Adrenal gland (tissue), 5 donors: ENCODE measurements at regions not wholly inside any gene's neighbourhood (a gene's known extent, or its start where the extent isn't known, plus 50 kb on each side); places are given as distances from the start of the nearest gene placed in this dataset.

Source experiments
- CTCF ChIP-seq, 6 experiments: fragments of 450-650 bp in 4 of 6; fragments of 200-600 bp in 2 of 6; sonication (generic) in 1 of 6; IDR thresholded peaks; 1 replicate in 5 of 6; 2 replicates in 1 of 6; pipeline versions ENCODE4 v1.5.1 to v1.8.0; 2016 to 2021; ENCODE audit warnings: antibody characterized with exemption in 6 of 6, mild to moderate bottlenecking in 2 of 6, moderate library complexity in 1 of 6
- POLR2A ChIP-seq, 2 donors: fragments of 450-650 bp; IDR thresholded peaks; one replicate each; pipeline ENCODE4 v1.6.1; 2017; ENCODE audit warnings: antibody characterized with exemption in 2 of 2, mild to moderate bottlenecking in 2 of 2, moderate library complexity in 1 of 2
- donor health status: DM: no; HTN: no; CAD: no.

GRCh38 chr4:3345384-3345783 lies 52.6 kb downstream of the RGS12 start:
- no peak for TF ChIP-seq CTCF (IDR thresholded peaks at IDR 0.05)
- TF ChIP-seq POLR2A (IDR thresholded peaks at IDR 0.05): no peak
